Activated CD4-positive, alpha-beta T cell treated with anti-CD3 and anti-CD28 coated beads, Interleukin-10, Interleukin-2, amounts not matched to agents 100 ng/mL and 50 ng/mL, durations not matched to agents 16 hours and 8 hours (primary cell): ENCODE measurements at regions not wholly inside any gene's neighbourhood (a gene's known extent, or its start where the extent isn't known, plus 50 kb on each side); places are given as distances from the start of the nearest gene placed in this dataset.
A peak's percentile ranks its signal among the peaks of the same experiment; 100 is the strongest.
"Not testable (repeated sequence)": the region's sequence is repeated elsewhere in the genome, so short reads cannot be mapped to it uniquely, and the experiment has no call there.

Experiments
- DNase-seq: peaks from one replicate; pipeline ENCODE4 v3.0.0-alpha.2; 2020

- DNase-seq, result no peak
Measured at GRCh38 chr10:11691319-11691755, 50.8 kb upstream of the ECHDC3 start.

- DNase-seq, result no peak
Measured at GRCh38 chr10:11689945-11690736, 52.0 kb upstream of the ECHDC3 start.

- DNase-seq, result not testable (repeated sequence)
Measured at GRCh38 chr10:11688448-11688795, 53.8 kb upstream of the ECHDC3 start.

GRCh38 chr10:11687779-11688447 is 54.3 kb upstream of the ECHDC3 start:
- no peak for DNase-seq

GRCh38 chr10:11687357-11687771 is 54.8 kb upstream of the ECHDC3 start:
- DNase-seq, result no peak

GRCh38 chr10:11685787-11686218 is 56.4 kb upstream of the ECHDC3 start:
- no peak for DNase-seq

GRCh38 chr10:11684717-11685645 is 57.2 kb upstream of the ECHDC3 start:
- DNase-seq, result peak; percentile 61

- DNase-seq, result not testable (repeated sequence)
Measured at GRCh38 chr10:11684341-11684716, 57.9 kb upstream of the ECHDC3 start.

GRCh38 chr10:11683529-11684320 is 58.5 kb upstream of the ECHDC3 start:
- no peak for DNase-seq

- DNase-seq, result no peak
Measured at GRCh38 chr10:11682851-11683250, 59.3 kb upstream of the ECHDC3 start.

- DNase-seq, result no peak
Measured at GRCh38 chr10:11682267-11682683, 59.9 kb upstream of the ECHDC3 start.

- DNase-seq, result no peak
Measured at GRCh38 chr10:11680496-11680895, 61.7 kb upstream of the ECHDC3 start.

- DNase-seq, result no peak
Measured at GRCh38 chr10:11679946-11680345, 62.2 kb upstream of the ECHDC3 start.

GRCh38 chr10:11678074-11678793 is 63.9 kb upstream of the ECHDC3 start:
- peak; percentile 60 for DNase-seq

- no peak for DNase-seq
Measured at GRCh38 chr10:11677480-11677879, 64.7 kb upstream of the ECHDC3 start.

- peak; percentile 5 for DNase-seq
Measured at GRCh38 chr10:11673346-11674280, 62.2 kb upstream of the USP6NL start.

- no peak for DNase-seq
Measured at GRCh38 chr10:11672836-11673235, 61.4 kb upstream of the USP6NL start.

- DNase-seq, result no peak
Measured at GRCh38 chr10:11670381-11670780, 58.9 kb upstream of the USP6NL start.

- DNase-seq, result no peak
Measured at GRCh38 chr10:11668847-11669610, 57.6 kb upstream of the USP6NL start.

GRCh38 chr10:11667756-11668155 is 56.3 kb upstream of the USP6NL start:
- no peak for DNase-seq
